Memory B cell (primary cell): ENCODE measurements at regions not wholly inside any gene's neighbourhood (a gene's known extent, or its start where the extent isn't known, plus 50 kb on each side); places are given as distances from the start of the nearest gene placed in this dataset.
A peak's percentile ranks its signal among the peaks of the same experiment; 100 is the strongest.
"Not testable (repeated sequence)": the region's sequence is repeated elsewhere in the genome, so short reads cannot be mapped to it uniquely, and the experiment has no call there.

Experiments used
- ATAC-seq: fragments of 150-1000 bp; cut with Tn5 transposase; 2 replicates; pipeline ENCODE4 v1.10.0; 2021; ENCODE audit warnings: low read depth, mild to moderate bottlenecking, moderate library complexity
- DNase-seq, 2 donors: peaks; one replicate each; pipeline ENCODE4 v3.0.0; 2022; ENCODE audit warnings: low spot score in 2 of 2
- H3K27ac Mint-ChIP-seq: one replicate; pipeline ENCODE4 v1.8.0; 2022; ENCODE audit warnings: mild to moderate bottlenecking, moderate library complexity, mixed read lengths
- H3K27me3 Mint-ChIP-seq: one replicate; pipeline ENCODE4 v1.8.0; 2022; ENCODE audit warnings: mixed read lengths
- H3K36me3 Mint-ChIP-seq: one replicate; pipeline ENCODE4 v1.8.0; 2022; ENCODE audit warnings: mild to moderate bottlenecking, mixed read lengths
- H3K4me1 Mint-ChIP-seq: one replicate; pipeline ENCODE4 v1.8.0; 2022; ENCODE audit warnings: mixed read lengths
- H3K4me3 Mint-ChIP-seq: one replicate; pipeline ENCODE4 v1.8.0; 2022; ENCODE audit warnings: mild to moderate bottlenecking, moderate library complexity, mixed read lengths
- H3K9me3 Mint-ChIP-seq: one replicate; pipeline ENCODE4 v1.8.0; 2022; ENCODE audit warnings: mixed read lengths

- peak overlapping the region; percentile 58 for H3K27ac Mint-ChIP-seq
Observed at GRCh38 chr12:75814851-75815754, 216.5 kb downstream of the PHLDA1 start.

GRCh38 chr12:75813072-75813471 lies 218.5 kb downstream of the PHLDA1 start:
- H3K9me3 Mint-ChIP-seq, result no peaks in the 10 kb centered on the region

More at GRCh38 chr12:75814851-75815754, 216.5 kb downstream of the PHLDA1 start:
- ATAC-seq (peak; percentile 82), DNase-seq (no peak)
- Mint-ChIP-seq H3K4me3 (no peak overlapping the region), H3K27me3 (no peaks in the 10 kb centered on the region), H3K4me1 (peaks cover 6% of the 10 kb centered on the region), H3K36me3 (no peaks in the 10 kb centered on the region), H3K9me3 (no peaks in the 10 kb centered on the region)

GRCh38 chr12:75812271-75813018 lies 219.1 kb downstream of the PHLDA1 start:
- no peak for DNase-seq
- H3K4me1 Mint-ChIP-seq, result peaks cover 6% of the 10 kb centered on the region
- H3K36me3 Mint-ChIP-seq, result peaks cover 1% of the 10 kb centered on the region
- H3K27ac Mint-ChIP-seq, result no peak overlapping the region
- no peaks in the 10 kb centered on the region for H3K9me3 Mint-ChIP-seq
- no peak for ATAC-seq
- H3K4me3 Mint-ChIP-seq, result no peak overlapping the region
- H3K27me3 Mint-ChIP-seq, result no peaks in the 10 kb centered on the region

More at GRCh38 chr12:75813072-75813471, 218.5 kb downstream of the PHLDA1 start:
- Mint-ChIP-seq H3K36me3 (peaks cover 1% of the 10 kb centered on the region), H3K27me3 (no peaks in the 10 kb centered on the region), H3K4me3 (no peak overlapping the region), H3K4me1 (peaks cover 6% of the 10 kb centered on the region), H3K27ac (no peak overlapping the region)
- DNase-seq, result no peak
- ATAC-seq, result no peak

- no peak overlapping the region for H3K27ac Mint-ChIP-seq
- no peak for ATAC-seq
- peaks cover 2% of the 10 kb centered on the region for H3K9me3 Mint-ChIP-seq
- H3K27me3 Mint-ChIP-seq, result no peaks in the 10 kb centered on the region
- peaks cover 1% of the 10 kb centered on the region for H3K4me1 Mint-ChIP-seq
- no peak for DNase-seq
- peaks cover 1% of the 10 kb centered on the region for H3K36me3 Mint-ChIP-seq
- no peak overlapping the region for H3K4me3 Mint-ChIP-seq
Observed at GRCh38 chr12:75809746-75810145, 221.8 kb downstream of the PHLDA1 start.

- no peak overlapping the region for H3K27ac Mint-ChIP-seq
- no peaks in the 10 kb centered on the region for H3K4me1 Mint-ChIP-seq
- peaks cover 2% of the 10 kb centered on the region for H3K9me3 Mint-ChIP-seq
- DNase-seq, result no peak
- no peak for ATAC-seq
- no peak overlapping the region for H3K4me3 Mint-ChIP-seq
- no peaks in the 10 kb centered on the region for H3K27me3 Mint-ChIP-seq
- peaks cover 1% of the 10 kb centered on the region for H3K36me3 Mint-ChIP-seq
Observed at GRCh38 chr12:75807494-75807893, 224.1 kb downstream of the PHLDA1 start.

- peaks cover 1% of the 10 kb centered on the region for H3K36me3 Mint-ChIP-seq
- no peak overlapping the region for H3K4me3 Mint-ChIP-seq
- H3K27me3 Mint-ChIP-seq, result peaks cover 3% of the 10 kb centered on the region
- H3K27ac Mint-ChIP-seq, result no peak overlapping the region
- DNase-seq (no peak), ATAC-seq (no peak)
- H3K9me3 Mint-ChIP-seq, result peaks cover 2% of the 10 kb centered on the region
- no peaks in the 10 kb centered on the region for H3K4me1 Mint-ChIP-seq
Observed at GRCh38 chr12:75805905-75806304, 225.7 kb downstream of the PHLDA1 start.

GRCh38 chr12:75805320-75805719 lies 226.3 kb downstream of the PHLDA1 start:
- Mint-ChIP-seq H3K27me3 (peaks cover 3% of the 10 kb centered on the region), H3K4me1 (no peaks in the 10 kb centered on the region), H3K27ac (no peak overlapping the region), H3K9me3 (peaks cover 2% of the 10 kb centered on the region), H3K36me3 (peaks cover 1% of the 10 kb centered on the region), H3K4me3 (no peak overlapping the region)
- DNase-seq, result no peak
- no peak for ATAC-seq

- ATAC-seq (no peak), DNase-seq (no peak)
- Mint-ChIP-seq H3K36me3 (no peaks in the 10 kb centered on the region), H3K9me3 (no peaks in the 10 kb centered on the region), H3K4me3 (no peak overlapping the region), H3K4me1 (no peaks in the 10 kb centered on the region), H3K27ac (no peak overlapping the region), H3K27me3 (peaks cover 3% of the 10 kb centered on the region)
Observed at GRCh38 chr12:75798136-75798926, 233.2 kb downstream of the PHLDA1 start.

GRCh38 chr12:75795125-75795524 lies 236.5 kb downstream of the PHLDA1 start:
- DNase-seq (no peak), ATAC-seq (no peak)
- H3K9me3 Mint-ChIP-seq, result no peaks in the 10 kb centered on the region
- no peak overlapping the region for H3K27ac Mint-ChIP-seq
- H3K4me1 Mint-ChIP-seq, result no peaks in the 10 kb centered on the region
- H3K4me3 Mint-ChIP-seq, result no peak overlapping the region
- no peaks in the 10 kb centered on the region for H3K27me3 Mint-ChIP-seq
- no peaks in the 10 kb centered on the region for H3K36me3 Mint-ChIP-seq

GRCh38 chr12:75792687-75793086 lies 238.9 kb downstream of the PHLDA1 start:
- no peaks in the 10 kb centered on the region for H3K4me1 Mint-ChIP-seq
- H3K4me3 Mint-ChIP-seq, result no peak overlapping the region
- H3K36me3 Mint-ChIP-seq, result no peaks in the 10 kb centered on the region
- ATAC-seq, result no peak
- DNase-seq, result no peak
- peaks cover 1% of the 10 kb centered on the region for H3K27me3 Mint-ChIP-seq
- H3K27ac Mint-ChIP-seq, result no peak overlapping the region
- no peaks in the 10 kb centered on the region for H3K9me3 Mint-ChIP-seq

GRCh38 chr12:75790219-75790618 lies 241.4 kb downstream of the PHLDA1 start:
- no peaks in the 10 kb centered on the region for H3K9me3 Mint-ChIP-seq
- no peaks in the 10 kb centered on the region for H3K36me3 Mint-ChIP-seq
- H3K27me3 Mint-ChIP-seq, result peaks cover 1% of the 10 kb centered on the region
- no peak for DNase-seq
- no peak overlapping the region for H3K4me3 Mint-ChIP-seq
- ATAC-seq, result no peak
- no peak overlapping the region for H3K27ac Mint-ChIP-seq
- H3K4me1 Mint-ChIP-seq, result no peaks in the 10 kb centered on the region

- H3K27me3 Mint-ChIP-seq, H3K36me3 Mint-ChIP-seq, DNase-seq, H3K4me3 Mint-ChIP-seq, H3K4me1 Mint-ChIP-seq, H3K9me3 Mint-ChIP-seq, ATAC-seq, H3K27ac Mint-ChIP-seq: not testable (repeated sequence)
Observed at GRCh38 chr12:75787146-75787545, 244.4 kb downstream of the PHLDA1 start.

- Mint-ChIP-seq H3K27me3 (peaks cover 2% of the 10 kb centered on the region), H3K27ac (no peak overlapping the region), H3K4me3 (no peak overlapping the region), H3K36me3 (no peaks in the 10 kb centered on the region), H3K4me1 (no peaks in the 10 kb centered on the region), H3K9me3 (no peaks in the 10 kb centered on the region)
- no peak for ATAC-seq
- no peak for DNase-seq
Observed at GRCh38 chr12:75786070-75786469, 245.5 kb downstream of the PHLDA1 start.

GRCh38 chr12:75784591-75784990 lies 247.0 kb downstream of the PHLDA1 start:
- DNase-seq (no peak), ATAC-seq (no peak)
- H3K27ac Mint-ChIP-seq, result no peak overlapping the region
- no peaks in the 10 kb centered on the region for H3K36me3 Mint-ChIP-seq
- H3K9me3 Mint-ChIP-seq, result no peaks in the 10 kb centered on the region
- no peak overlapping the region for H3K4me3 Mint-ChIP-seq
- no peaks in the 10 kb centered on the region for H3K4me1 Mint-ChIP-seq
- peaks cover 5% of the 10 kb centered on the region for H3K27me3 Mint-ChIP-seq
